ENCODE measurements at regions not wholly inside any gene's neighbourhood (a gene's known extent, or its start where the extent isn't known, plus 50 kb on each side); places are given as distances from the start of the nearest gene placed in this dataset.

DNA sequence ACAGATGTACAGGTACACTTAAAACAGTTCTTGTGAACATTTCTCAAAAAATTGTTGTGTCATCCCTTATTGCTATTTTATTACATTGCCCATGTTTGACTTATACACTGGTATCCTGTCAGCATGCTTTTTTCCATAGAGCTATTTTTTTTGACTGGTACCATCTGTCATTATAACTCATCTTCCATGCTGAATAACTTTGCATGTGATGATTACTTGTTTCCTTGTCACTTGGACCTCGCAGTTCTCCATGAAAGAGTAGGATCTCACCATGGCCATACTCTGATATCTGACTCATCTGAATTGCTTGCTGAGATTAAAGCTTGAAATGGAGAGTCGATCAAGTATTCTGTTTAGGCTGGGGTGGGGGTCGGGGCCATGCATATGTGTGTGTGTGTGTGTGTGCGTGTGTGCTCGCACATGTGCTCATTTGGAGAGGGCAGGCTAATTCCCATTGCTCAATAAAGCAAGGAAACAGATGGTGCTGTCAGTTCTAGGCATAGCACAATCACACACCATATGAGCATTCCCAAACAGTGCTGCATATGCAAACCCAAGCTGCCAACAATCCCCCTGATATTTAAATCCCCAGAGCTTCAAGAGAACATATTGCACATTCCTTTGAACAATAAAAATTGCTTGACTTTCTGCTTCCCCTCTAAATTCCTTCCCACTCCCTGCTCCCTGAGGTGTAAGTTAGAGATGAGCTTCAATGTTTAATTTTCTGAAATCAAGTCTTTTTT, 62.9 kb downstream of the NHLRC3 start:
- DNase-seq = peak; percentile 81

DNA sequence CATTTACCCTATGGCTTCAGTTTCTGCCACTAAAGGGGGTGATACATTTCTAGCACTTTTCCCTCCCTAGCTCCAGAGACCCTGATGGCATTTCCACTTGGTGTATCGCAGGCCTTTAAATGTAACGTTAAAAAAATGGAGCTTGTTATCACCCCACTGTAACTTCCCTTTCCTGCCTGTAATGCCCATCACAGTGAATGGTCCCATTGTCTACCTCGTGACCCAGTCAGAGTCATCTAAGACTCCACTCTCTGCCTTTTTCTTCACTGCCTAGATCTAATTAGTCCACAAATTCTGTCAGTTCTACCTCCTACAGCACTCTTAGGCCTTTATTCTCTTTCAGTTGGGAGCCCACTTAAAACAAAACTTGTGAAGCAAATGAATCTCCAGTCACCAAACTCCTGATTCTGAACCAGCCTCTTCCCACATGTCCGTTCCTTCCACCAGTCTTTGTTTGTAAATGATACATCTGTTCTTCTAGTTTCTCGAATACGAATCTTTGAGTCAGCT, 64.8 kb downstream of the NHLRC3 start:
- DNase-seq = no peak

DNA sequence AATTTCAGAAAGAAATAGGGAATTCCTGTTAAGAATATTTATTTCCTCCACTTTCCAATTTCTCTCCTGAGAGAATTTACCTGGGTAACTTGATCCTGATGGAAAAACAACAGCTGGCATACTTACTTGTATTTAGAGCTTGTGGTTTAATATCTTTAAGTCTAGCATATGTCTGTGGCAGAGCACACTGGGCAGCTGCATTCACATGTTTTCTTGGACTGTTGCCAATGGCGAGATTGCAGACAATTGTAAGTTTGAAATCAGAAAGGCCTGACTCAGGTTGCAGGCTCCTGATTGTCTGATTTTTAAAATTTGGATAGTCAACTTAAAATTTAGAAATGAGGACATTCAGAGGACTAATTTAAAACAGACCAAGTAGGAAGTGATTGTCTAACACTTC, 66.9 kb downstream of the NHLRC3 start:
- DNase-seq = peak; percentile 86

DNA sequence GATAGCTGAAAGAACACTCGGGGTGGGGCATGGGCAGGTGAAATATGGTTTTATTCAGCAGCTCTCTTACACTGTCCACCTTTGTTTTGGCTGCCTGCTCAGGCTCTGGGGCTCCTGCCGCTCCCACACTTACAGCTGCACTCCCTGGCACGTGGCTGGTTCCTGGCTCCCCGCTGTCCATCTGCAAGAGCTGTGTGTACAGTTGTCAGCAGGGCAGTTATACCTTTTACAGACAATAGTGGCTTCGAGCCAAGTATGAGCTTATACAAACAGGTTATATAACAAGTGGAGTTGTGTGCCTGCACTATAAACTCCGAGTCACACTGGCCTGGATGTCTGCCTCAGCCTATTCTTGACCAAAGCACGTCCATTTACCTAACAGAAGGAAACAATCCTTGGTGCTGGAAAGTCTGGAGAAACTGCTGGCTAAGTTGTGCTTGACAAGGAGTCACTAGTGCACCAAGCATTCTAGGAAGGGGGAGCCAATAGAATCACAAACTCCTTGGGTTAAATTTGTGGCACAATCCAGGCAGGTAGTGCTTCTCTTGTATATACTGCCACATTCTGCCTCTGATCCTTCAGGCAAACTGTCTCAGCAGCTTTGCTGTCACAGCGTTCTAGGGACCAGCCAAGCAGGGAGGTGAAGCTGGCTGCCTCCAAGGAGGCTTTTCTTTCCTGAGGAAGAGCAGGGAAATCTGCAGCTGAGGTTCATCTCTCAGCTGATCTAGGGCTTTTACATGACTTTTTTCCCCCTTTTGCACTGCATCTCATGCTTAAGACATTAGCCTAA, 68.2 kb downstream of the NHLRC3 start:
- peak; percentile 96 for DNase-seq

DNA sequence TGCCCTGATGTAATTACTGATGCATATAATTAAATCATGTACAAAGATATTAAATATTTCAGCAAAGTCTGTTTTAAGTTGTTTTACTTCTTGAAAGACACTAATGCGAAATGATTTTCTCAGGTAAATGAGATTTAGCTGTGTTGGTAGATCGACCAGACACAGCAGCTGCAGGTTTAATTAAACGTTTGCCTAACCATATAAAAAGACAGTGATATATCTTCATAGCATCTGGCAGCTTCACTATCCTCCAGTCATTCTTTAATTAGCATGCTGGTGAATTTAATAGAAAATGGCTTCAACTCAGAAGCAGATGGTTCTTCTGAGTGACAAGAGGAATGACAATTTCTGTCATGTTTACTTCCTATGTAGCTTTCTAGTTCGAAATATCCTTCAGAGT, 69.3 kb downstream of the NHLRC3 start:
- peak; percentile 88 for DNase-seq

DNA sequence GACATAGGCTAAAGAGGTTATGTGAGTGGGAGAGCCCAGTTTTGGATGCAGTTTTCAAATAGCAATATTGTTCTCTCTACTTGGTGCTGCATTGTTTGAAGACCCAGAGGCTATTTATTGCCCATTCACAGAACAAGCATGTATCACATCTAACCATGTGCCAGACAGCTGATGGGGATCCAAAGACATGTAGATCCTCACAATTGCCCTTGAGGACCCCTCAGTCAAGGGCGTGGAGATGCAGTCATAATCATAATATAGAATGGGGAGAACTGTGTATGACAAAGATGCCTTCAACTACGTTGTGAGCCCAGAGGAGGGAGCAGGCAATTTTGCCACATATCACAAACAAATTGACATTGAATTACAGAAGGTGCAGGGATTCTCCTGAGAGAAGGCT, 70.5 kb downstream of the NHLRC3 start:
- DNase-seq = peak; percentile 49

DNA sequence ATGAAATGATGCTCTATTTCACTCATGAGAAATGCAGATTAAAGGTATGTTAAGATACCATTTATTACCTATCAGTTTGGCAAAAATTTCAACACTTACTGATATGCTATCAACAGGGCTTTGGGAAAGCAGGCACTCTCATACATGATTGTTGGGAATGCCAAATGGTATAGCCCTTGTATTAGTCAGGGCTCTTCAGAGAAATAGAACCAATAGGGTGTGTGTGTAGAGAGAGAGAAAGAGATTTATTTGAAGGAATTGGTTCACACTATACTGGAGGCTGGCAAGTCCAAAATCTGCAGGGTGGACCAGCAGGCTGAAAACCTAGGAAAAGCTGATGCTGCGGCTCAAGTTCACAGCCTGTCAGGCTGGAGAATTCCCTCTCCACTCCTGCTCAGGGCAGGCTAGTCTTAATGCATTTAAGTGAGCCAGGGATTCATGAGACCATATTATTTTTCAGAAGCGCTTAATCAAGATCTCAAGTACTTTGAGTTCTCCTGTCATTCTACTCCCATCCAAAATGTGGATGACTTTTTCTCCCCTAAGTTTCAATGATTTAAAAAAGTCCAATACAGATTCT, 72.4 kb downstream of the NHLRC3 start:
- no peak for DNase-seq

DNA sequence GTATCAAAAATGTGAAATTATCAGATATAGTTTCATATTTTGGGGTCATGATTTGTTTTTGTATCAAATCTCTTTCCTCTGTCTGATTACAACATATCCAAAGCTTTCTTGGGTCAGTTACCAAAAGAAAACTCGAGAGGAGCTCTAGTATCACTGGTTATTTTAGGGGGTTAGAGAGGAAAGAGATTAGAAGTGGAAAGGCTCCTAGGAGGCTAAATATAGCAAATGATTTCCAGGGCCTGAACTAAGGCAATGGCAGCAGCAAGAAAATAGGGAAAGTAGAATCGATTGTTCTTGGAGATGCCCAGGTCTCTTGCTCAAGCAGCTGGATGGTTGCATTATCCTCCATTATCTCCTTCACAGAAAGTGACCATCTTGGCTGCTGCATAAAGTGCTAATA, 72.9 kb downstream of the NHLRC3 start:
- DNase-seq = no peak

DNA sequence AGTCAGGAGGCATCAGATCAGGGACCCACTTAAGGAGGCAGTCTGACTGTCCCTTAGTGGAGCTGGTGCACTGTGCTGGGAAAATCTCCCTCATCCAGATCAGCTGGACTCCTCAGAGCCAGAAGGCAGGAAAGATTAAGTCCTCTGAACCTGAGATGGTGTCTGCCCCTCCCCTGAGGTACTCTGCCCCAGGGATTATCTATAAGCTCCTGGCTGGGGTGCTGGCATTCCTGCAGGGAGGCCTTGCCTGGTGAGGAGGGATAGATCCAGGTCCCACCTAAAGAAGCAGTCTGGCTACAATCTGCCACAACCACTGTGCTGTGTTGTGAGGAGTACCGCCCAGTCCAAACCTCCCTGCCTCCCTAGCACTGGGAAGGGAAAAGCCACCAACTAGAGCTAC, 81.2 kb downstream of the NHLRC3 start:
- DNase-seq = no peak

DNA sequence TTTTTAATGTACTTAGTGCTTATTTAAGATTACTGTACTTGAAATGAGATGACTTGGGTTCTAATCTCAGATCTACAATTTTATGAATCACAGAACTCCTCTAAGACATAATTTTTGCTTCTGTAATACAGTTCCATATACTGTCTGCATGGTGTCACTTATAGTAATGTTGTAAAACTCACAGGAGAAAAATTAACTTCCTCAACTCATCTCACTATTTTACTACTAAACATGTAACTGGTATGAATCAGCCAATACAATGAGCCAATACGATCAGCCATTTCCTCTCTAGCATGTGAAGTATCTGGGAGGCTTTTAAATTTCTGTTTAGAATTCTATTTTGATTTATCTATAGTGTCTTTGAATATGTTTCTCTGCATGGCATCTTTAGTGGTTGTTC, 85.3 kb downstream of the NHLRC3 start:
- no peak for DNase-seq

DNA sequence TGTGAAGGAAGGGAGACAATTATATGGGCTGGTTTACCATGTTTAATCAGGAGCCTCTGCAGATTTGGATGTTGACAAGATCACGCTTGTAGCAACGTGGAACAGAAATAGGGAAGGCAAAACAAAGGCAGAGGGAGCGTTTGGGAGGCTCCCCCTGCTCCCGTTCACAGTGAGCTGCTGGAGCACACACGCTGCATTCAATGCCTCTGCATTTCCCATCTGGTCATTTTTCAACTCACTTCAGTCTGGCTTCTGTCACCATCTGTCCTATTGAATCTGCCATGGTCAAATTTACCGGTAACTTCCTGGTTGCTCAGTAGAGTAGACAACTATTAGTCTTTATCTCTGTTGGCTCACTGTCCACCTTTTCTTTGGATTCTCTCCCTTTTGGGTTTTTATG, 91.0 kb downstream of the NHLRC3 start:
- peak; percentile 64 for DNase-seq

DNA sequence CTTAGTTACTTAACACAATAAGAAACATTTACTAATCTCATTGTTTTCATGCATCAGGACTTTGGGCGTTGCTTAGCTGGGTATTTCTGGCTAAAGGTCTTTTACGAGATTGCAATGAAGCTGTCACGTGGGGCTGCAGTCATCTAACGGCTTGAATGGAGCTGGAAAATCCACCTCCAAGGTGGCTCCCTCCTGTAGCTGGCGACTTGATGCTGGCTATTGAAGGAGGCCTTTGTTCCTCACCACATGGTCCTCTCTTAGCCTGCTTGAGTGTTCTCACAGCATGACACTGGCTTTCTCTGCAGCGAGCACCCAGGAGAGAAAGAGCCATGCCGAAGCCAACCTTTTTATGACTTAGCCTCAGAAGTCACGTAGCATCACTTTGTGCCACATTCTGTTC, 92.0 kb downstream of the NHLRC3 start:
- peak; percentile 61 for DNase-seq

DNA sequence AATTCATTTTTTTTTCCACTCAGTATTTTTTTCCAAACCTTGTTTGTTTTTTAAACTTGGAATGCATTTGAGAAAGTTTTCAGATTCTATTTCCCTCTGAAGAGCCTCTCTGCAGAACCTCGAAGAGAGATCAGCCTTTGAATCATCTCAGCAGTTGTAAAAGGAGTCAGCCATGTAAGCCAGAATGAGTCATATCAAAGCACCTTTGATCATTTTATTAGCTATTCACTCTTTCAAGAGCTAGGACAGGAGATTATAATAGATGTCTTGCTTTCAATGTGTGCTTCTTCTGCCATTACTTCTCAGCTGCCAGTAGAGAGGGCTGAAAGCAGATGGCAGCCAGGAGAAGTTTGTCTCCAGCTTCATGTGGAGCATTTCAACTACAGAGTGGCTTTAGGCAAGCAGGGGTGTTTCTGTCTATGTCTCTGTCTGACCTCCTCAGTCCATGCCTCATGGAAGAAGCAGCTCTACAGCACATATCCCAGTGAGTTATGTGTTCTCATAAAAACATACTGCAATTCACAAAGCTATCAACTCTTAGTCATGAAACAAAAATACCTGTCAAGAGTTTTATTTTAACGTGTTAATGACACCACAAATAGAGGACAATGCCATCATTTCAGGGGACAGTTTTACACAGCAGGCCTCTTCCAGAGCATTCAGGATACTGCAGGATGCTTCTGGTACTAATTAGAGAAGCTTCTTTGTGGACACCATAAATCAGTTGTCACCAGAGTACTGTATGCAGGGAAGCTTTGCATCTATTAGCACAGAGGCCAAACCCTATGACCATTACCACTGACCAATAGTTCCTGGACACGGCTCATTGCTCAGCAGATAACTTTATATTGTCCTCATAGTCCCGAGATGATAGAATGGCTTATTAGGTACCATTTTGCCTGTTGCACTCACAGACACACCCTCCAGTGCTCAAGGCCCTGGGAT, 94.3 kb downstream of the NHLRC3 start:
- peak; percentile 89 for DNase-seq

DNA sequence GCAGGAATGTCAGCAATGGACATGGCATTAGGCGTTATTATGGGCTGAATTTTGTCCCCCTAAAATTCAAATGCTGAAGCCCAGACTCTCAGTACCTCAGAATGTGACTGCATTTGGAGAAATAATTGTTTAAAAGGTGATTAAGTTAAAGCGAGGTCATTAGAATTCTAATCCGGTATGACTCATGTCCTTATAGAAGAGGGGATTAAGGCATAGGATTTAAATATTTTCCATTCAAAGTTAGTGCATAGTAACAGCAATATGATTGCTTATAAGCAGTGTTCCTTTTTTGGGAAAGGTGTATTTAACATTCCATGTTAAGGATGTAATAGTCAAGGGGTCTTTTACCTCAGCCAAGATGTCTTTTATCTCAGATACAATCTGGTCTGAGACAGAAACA, 95.5 kb downstream of the NHLRC3 start:
- DNase-seq = no peak

DNA sequence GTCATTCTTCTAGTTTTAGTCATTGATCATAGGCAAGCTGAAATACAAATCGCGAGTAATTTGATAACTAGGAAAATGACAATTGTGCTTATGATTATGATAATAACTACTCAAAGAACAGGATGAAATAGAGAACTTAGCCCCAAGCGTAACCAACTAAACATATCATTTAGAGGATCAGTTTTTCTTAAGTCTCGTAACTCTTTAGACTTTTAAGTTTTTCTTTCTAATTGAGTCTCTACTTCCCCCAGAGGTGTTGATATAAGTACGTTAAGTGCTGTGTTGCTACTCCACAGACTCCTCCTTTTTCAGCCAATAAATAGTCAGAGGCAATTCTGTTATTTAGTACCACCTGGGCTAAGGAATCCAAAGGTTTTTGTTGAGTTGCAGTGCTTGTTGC, 96.3 kb downstream of the NHLRC3 start:
- DNase-seq = no peak

DNA sequence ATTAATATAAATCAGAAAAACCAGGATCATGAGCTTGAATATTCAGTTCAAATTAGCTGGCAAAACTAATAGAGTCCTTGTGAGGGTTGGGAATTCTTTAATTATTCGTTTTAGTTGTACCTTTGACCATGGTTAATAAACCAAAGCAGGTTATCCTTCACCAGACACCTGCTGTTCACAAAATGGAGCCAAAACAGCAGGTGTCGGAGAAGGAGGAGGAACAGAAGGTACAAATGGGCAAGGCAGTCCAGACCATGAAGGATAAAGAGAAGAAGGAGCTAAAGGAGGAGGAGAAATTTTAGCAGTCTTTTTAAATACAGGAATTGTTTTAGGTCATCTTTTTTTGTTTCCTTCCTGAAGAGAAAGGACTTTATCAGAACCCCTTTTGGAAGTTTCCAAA, 106.1 kb downstream of the NHLRC3 start:
- DNase-seq = peak; percentile 52

DNA sequence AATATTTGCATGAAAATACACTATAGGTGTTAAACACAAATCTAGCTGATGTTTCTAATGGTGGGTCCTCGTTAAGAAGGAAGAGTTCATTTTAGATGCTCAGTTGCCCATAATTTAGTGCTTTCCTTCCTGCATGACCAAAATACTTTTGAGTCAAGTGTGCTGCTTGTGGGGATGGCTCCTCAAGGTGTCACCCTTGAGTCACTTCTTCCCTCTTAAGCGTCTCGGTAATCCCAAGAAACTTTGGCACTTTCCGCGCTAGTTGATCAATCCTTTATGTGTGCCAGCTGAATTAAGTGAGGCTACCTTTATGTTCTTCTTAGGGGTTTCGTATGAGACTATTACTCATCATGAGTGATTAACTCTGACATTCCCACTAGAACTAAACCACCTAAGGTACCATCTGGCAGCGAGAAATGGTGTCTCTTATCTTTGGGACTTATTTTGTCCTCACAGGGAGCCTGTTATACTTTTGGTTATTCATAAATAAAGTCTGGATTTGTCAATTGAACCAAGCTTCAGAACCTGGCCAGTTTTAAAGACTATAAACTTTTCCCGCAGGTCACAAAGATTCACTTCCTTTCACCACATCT, 106.8 kb downstream of the NHLRC3 start:
- DNase-seq = peak; percentile 50

DNA sequence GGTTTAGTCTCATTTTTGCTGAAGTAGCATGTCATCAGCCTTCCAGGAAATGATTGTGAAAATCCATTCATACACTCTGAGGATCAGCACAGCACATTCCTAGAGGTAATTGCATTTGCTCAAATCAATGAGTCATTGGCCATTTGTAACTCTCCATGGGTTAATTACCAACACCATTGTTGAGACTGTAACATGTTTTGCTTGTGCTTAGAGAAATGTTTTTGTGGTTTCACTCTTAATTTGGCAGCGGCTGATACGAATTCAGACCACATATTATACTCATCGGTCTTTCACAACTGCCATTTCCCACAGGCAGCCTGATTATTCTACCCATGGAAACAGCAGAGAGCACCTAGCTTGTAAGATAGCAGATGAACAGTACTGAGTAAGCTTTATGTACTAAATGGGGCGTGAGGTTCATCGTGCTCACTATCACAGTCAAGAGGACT, 110.3 kb downstream of the NHLRC3 start:
- DNase-seq = peak; percentile 84

DNA sequence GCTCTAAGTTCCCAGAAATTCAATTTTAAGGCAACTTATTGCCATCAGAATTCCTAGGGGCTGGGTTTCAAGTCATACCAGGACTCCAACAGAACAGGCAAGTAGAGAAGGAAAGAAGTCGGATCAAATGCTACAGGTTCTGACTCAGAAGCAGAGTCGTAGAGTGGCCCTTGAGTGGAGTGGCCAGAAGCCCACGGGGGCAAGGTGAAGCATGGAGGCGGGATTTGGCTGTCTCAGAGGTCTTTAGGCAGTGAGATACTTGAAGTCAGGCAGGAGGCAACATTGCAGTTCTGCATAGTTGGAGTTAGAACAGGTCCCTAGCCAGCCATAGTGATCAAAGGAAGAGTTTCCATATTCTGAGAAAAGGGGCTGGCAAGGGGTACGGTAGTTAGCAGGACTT, 111.6 kb downstream of the NHLRC3 start:
- no peak for DNase-seq

DNA sequence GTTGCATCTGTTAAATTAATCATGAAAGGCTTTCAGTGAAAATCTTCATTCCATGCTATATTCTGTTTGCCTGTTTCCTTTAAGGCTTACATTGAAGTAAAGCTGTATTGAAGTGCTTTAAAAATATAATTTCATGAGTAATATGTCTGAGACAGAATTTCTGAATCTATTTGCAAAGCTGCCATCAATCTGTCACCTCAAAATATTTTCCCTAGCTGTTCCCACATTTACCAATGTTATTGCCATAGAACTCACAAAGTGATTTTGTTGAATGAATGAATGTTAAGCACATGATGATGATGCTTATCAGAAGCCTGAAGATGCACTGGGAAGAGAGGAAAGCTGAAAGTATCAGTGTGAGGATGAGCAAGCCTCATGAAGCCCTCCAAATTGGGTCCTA, 115.8 kb downstream of the NHLRC3 start:
- DNase-seq = no peak

DNA sequence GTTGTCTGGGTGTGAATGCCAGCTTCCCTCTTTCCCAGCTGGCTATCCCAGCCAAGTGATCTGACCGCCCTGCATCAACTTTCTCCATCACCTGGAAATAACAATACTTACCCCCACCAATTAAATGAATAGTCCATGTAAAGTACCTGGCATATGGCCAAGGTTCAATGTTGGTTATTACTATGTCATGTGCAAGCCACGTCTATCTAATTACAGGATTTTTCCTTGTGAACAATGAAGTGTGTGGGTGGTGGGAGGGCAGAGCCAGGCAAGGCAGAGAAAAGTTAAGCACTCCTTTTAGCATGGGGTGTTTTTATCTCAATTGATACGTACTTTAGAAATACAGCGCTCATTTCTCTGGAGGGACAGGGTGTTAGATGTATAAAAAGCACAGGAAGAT, 121.1 kb downstream of the NHLRC3 start:
- DNase-seq = peak; percentile 97

DNA sequence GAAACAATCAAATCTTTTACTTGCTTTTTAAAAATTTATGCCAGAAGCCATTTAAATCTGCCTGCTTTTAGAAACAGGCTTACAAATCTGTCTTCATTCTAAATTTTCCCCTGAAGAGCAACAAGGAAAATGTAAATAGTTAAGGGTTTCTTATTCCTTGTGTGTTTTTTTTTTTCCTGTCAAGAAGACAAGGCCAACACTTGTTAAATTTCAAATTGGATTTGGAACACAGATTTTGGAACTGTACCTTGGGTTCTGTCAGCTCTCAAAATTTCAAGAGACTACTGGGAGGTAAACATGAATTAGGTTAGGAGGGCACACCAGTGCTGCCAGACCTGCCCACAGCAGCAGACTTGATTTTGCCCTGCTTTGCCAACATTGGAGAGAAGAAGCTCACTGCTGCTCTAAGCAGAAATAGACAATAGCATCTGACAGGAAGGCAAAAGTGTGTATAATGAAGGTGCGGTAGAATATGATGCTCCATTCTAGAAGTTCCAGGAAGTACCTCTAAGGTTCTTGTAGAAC, 121.7 kb downstream of the NHLRC3 start:
- DNase-seq = peak; percentile 58

Data from NCI-H69 (cell line).